ENCODE measurements at regions not wholly inside any gene's neighbourhood (a gene's known extent, or its start where the extent isn't known, plus 50 kb on each side); places are given as distances from the start of the nearest gene placed in this dataset.

DNA sequence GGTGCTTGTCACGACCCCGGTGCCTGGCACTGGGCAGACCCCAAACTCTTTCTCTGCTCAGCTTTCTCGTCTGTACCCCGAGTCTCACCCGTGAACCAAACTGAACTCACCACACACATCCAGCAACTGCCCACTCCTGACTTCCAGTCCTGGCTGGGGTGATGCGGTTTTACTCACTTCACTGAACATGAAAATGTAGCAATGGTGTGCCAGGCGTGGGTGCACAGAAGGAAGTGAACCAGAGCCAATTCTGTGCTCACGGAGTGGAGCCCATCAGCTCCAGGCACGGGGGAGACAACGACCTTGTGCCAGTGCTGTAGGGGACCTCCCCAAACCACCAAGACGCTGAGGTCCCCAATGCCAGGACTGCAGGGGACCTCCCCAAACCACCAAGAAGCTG is 78.7 kb upstream of the AFDN start (continued):
- TF ChIP-seq REST (IDR thresholded peaks at IDR 0.05; ENCODE audit: unreplicated experiment) (no peak), ZNF331 (CRISPR knock-in tag; IDR thresholded peaks at IDR 0.05; ENCODE audit: low read depth) (no peak), ZNF114 (CRISPR knock-in tag; IDR thresholded peaks at IDR 0.05) (no peak)

- no peaks in the 10 kb centered on the region; the same call in 2 of the 3 replicates for H3K36me3 Mint-ChIP-seq (ENCODE audit: low read depth)
- no peaks in the 10 kb centered on the region for H3K4me1 ChIP-seq (ENCODE audit: insufficient read depth)
- no peaks in the 10 kb centered on the region for H4K20me1 ChIP-seq (replicated peaks; ENCODE audit: insufficient read depth)
- DNase-seq (ENCODE audit: low spot score) (no peak), ATAC-seq (peak; percentile 36)
- peaks cover 21% of the 10 kb centered on the region; the same call in 2 of the 3 replicates for H3K4me1 Mint-ChIP-seq
- H3K4me3 Mint-ChIP-seq, result no peak overlapping the region
- H3K27me3 Mint-ChIP-seq (ENCODE audit: insufficient read depth, low read depth, poor library complexity), result no peaks in the 10 kb centered on the region
- H3K36me3 ChIP-seq (ENCODE audit: insufficient read depth), result no peaks in the 10 kb centered on the region
- H3K27me3 ChIP-seq (ENCODE audit: insufficient read depth), result no peaks in the 10 kb centered on the region
- H2AFZ ChIP-seq, result peak overlapping the region; percentile 52
- H3K9me3 Mint-ChIP-seq, result no peaks in the 10 kb centered on the region; the same call in 1 of the 3 replicates
- H3K79me2 ChIP-seq (replicated peaks; ENCODE audit: insufficient read depth), result no peaks in the 10 kb centered on the region
- no peak overlapping the region for H3K4me3 ChIP-seq
- peaks cover 7% of the 10 kb centered on the region for H3K9me2 ChIP-seq (ENCODE audit: insufficient read depth)
- 0 out of 2 replicates have a peak overlapping the region, but pooled peaks have one; percentile 1 for H3K27ac Mint-ChIP-seq
- no peaks in the 10 kb centered on the region for H3F3A ChIP-seq (replicated peaks; ENCODE audit: low read depth)
- H3K27ac ChIP-seq (ENCODE audit: low read depth), result no peak overlapping the region
- no peak overlapping the region for H3K4me2 ChIP-seq
- TF ChIP-seq REST (IDR thresholded peaks at IDR 0.05; ENCODE audit: unreplicated experiment) (no peak), ZNF114 (CRISPR knock-in tag; IDR thresholded peaks at IDR 0.05) (no peak), STAT1 (IDR thresholded peaks at IDR 0.05; ENCODE audit: unreplicated experiment) (no peak), ZNF331 (CRISPR knock-in tag; IDR thresholded peaks at IDR 0.05; ENCODE audit: low read depth) (no peak), POLR2AphosphoS5 (IDR thresholded peaks at IDR 0.05; ENCODE audit: low read depth) (no peak), NANOG (IDR thresholded peaks at IDR 0.05; ENCODE audit: borderline replicate concordance) (no peak), EZH2phosphoT487 (IDR thresholded peaks at IDR 0.05; ENCODE audit: unreplicated experiment) (no peak), EZH2 (IDR thresholded peaks at IDR 0.05; ENCODE audit: low read depth, unreplicated experiment) (no peak), JUNB (IDR thresholded peaks at IDR 0.05; ENCODE audit: unreplicated experiment) (no peak)
- TF ChIP-seq, protein P1, sequence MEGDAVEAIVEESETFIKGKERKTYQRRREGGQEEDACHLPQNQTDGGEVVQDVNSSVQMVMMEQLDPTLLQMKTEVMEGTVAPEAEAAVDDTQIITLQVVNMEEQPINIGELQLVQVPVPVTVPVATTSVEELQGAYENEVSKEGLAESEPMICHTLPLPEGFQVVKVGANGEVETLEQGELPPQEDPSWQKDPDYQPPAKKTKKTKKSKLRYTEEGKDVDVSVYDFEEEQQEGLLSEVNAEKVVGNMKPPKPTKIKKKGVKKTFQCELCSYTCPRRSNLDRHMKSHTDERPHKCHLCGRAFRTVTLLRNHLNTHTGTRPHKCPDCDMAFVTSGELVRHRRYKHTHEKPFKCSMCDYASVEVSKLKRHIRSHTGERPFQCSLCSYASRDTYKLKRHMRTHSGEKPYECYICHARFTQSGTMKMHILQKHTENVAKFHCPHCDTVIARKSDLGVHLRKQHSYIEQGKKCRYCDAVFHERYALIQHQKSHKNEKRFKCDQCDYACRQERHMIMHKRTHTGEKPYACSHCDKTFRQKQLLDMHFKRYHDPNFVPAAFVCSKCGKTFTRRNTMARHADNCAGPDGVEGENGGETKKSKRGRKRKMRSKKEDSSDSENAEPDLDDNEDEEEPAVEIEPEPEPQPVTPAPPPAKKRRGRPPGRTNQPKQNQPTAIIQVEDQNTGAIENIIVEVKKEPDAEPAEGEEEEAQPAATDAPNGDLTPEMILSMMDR (conservative IDR thresholded peaks at IDR 0.05; ENCODE audit: low read depth in 2 of 2), result no peak
- TF ChIP-seq, protein P2, sequence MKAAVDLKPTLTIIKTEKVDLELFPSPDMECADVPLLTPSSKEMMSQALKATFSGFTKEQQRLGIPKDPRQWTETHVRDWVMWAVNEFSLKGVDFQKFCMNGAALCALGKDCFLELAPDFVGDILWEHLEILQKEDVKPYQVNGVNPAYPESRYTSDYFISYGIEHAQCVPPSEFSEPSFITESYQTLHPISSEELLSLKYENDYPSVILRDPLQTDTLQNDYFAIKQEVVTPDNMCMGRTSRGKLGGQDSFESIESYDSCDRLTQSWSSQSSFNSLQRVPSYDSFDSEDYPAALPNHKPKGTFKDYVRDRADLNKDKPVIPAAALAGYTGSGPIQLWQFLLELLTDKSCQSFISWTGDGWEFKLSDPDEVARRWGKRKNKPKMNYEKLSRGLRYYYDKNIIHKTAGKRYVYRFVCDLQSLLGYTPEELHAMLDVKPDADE (IDR thresholded peaks at IDR 0.05), result no peak
Measured at GRCh38 chr6:167748458-167749379, 78.0 kb upstream of the AFDN start.
